C1 segment of cervical spinal cord (tissue), 14 donors: ENCODE measurements at regions not wholly inside any gene's neighbourhood (a gene's known extent, or its start where the extent isn't known, plus 50 kb on each side); places are given as distances from the start of the nearest gene placed in this dataset.

Source experiments
- DNase-seq, 14 donors: peaks; one replicate each; lab custom pipeline; 2025; lab: John Stamatoyannopoulos, UW

DNA sequence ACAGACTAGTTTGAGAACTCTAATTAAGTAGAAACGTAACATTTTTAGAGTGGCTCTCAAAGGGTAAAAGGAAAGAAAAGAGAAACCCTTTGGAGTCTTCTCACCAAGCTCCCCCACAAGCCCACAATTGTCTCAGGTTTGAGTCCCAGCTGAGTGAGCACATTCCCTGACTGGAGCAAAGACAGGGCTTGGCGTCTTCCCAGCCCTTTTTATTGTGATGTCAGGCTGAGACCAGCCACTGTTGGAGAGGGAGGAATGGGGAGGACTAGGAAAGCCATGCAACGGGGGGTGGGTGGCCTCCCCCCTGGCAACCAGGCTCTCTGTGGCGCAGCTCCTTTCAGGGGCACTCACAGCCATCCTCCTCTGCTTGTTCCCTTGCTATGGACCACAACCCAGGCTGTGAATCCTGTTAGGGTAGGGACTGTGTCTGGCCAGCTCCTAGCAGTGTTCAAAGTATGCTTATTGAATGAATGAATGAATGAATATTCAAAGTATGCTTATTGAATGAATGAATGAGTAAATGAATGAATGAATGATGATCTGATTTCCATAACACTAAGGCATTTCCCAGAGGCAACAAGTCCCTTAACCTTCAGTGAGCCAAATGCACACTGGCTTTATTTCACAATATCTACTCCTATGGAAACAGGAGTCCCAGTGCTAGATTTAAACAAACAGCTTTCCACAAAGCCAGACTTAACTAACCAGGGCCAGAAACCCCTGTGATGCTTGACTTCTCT, 413.3 kb downstream of the MID1IP1 start:
- DNase-seq: peak in 9 of 14 donors; percentile 0 to 21 (median 9)

GRCh38 chrX:39220952-39221351, 419.7 kb downstream of the MID1IP1 start:
- DNase-seq: no peak

- DNase-seq: no peak
Measured at GRCh38 chrX:39222346-39223113, 421.3 kb downstream of the MID1IP1 start.

- DNase-seq: no peak
Measured at GRCh38 chrX:39226251-39226650, 425.0 kb downstream of the MID1IP1 start.

DNA sequence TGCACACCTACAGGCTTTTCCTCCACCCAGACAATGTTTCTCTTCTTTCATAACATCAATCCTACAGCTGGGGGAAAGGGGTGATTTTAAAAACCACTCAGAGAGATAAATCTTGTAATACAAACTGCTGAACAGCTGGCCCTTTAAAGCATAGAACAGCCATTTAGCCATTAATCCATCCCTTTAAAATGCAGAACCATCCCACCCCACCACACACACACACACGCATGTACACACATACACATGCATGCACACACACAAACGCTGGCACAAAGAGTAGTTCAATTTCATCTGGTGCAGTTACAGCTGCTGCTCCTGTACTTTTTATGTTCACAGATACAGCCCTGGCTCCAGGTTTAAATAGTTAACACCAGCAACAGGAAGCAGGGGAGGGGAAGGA, 426.1 kb downstream of the MID1IP1 start:
- no peak for DNase-seq

- DNase-seq: no peak
Measured at GRCh38 chrX:39238006-39238405, 436.7 kb downstream of the MID1IP1 start.

GRCh38 chrX:39242187-39242586, 440.9 kb downstream of the MID1IP1 start:
- DNase-seq: no peak

- DNase-seq: no peak
Measured at GRCh38 chrX:39244147-39244546, 442.9 kb downstream of the MID1IP1 start.

GRCh38 chrX:39245024-39245423, 443.8 kb downstream of the MID1IP1 start:
- no peak for DNase-seq

DNA sequence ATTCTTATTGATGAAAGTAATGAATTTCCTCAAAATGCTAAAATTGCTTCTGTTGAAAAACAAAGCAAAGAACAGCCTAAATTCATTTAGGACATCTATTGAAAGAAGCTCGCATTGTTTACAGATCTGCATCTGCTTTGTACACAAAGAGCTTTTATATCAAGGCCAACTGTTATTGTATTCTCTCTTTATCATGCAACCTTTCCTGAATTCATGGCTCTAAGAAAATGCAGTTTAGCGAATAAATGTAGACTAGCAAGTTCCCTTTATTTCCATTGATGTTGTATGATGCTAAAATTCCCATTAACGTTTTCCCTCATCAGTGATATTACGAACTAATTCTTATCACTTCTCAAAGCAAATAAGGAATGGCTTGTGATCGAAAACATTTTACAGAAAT, 446.3 kb downstream of the MID1IP1 start:
- DNase-seq: no peak

DNA sequence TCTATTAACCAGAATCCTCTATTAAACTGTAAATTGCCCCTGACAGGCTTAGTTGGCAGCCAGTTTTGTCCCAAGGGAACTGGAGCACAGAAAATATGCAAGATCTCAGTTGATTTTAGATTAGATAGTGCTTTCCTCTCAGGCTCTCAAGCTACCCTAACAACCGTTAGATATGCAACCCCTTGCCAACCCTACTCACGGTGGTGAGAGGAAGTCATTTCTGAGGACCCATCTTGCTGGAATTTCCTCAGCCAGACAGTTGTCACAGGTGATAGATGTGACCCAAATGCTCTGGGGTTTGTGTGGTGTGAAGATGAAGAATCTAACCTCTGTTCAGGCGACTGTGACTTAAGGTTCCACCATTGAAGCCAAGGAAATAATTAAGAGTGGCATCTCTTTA, 447.1 kb downstream of the MID1IP1 start:
- DNase-seq: no peak

DNA sequence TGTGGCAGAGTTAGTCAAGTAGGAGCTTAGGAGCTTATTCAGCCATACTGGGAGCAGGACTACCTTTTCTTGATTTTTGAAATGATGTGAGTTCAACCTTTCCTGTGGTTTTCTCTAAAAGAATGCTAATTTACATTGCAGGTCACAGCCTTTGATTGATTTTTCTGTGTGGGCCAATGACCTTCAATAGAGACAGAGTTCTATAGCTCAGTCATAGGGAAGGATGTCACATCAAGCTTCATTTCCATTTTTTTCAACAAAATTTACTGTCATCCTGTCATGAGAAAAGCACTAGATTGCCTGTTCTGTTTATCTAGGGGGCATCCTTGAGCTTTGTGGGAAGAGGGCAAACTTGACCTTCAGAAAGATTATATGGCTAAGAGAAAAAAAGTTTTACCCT, 448.7 kb downstream of the MID1IP1 start:
- no peak for DNase-seq

- no peak for DNase-seq
Measured at GRCh38 chrX:39251995-39252394, 450.7 kb downstream of the MID1IP1 start.

GRCh38 chrX:39253551-39253950, 452.3 kb downstream of the MID1IP1 start:
- DNase-seq: no peak

DNA sequence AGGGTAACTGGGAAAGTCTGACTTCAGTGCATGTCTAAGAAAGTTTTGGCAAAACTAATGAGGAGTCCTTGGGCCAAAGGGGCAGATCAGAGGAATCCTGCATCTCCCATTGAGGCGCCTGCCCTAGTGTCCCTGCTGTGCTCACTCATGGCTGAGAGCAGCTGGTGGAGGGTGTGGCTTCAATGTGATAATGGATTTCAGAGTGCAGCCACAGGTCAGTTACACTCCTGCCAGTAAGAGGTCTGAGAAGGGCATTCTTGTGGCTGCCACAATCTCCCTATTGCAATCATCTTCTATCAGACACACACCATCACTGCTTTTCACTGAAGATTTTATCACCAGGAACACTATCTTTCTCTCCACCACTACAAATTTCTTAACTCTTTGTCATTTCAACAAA, 457.1 kb downstream of the MID1IP1 start:
- no peak for DNase-seq

GRCh38 chrX:39260965-39261364, 459.7 kb downstream of the MID1IP1 start:
- DNase-seq: no peak

- peak in 1 of 14 donors; percentile 1 for DNase-seq
Measured at GRCh38 chrX:39261446-39262147, 460.3 kb downstream of the MID1IP1 start.

- no peak for DNase-seq
Measured at GRCh38 chrX:39262641-39263040, 461.4 kb downstream of the MID1IP1 start.

DNA sequence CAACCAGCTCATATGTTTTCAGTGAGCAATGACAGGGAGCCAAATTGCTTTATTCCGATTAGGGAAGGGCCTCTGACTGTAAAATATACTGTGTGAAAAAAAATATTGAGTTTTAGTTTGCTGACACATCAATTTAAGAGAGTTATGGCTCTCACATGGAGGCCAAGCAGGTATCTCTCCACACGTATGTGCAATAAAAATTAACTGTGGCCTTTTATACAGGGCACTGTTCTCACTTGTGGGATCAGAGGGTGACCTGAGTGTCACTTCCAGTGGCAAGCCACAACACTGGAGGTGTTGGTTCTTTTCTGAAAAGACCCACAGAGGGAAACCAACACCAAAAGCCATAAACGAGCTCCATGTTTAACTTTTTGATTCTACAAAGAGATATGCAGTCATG, 462.8 kb downstream of the MID1IP1 start:
- DNase-seq: no peak

DNA sequence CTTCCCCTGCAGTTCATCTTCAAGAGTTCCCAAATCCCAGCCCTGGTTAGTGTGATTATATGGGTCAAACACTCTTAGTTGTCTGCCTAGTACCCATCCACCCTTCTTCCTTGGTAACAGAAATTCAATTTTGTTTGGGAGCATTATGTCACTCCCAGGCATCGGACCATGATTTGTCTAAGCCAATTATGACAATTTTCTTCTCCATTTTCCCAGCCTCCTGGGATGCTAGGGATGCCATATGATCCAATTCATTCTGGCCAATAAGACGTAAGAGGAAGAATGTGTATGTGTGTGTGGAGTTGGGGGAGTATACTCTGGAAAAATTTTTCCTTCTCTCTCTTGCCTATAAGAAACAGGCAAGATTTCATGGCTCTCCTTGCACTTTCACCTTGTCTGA, 465.9 kb downstream of the MID1IP1 start:
- DNase-seq: no peak

GRCh38 chrX:39268207-39268606, 466.9 kb downstream of the MID1IP1 start:
- DNase-seq: no peak

DNA sequence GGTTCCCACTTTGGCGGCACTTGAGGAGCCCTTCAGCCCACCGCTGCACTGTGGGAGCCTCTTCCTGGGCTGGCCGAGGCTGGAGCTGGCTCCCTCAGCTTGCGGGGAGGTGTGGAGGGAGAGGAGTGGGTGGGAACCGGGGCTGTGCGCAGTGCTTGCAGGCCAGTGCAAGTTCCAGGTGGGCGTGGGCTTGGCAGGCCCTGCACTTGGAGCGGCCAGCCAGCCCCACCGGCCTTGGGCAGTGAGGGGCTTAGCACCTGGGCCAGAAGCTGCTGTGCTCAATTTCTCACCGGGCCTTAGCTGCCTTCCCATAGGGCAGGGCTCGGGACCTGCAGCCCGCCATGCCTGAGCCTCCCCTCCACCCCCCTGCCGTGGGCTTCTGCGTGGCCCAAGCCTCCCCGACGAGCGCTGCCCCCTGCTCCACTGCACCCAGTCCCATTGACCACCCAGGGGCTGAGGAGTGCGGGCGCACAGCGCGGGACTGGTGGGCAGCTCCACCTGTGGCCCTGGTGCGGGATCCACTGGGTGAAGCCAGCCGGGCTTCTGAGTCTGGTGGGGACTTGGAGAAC, 474.3 kb downstream of the MID1IP1 start:
- no peak for DNase-seq
